Hepatocyte (in vitro differentiated cells): ENCODE measurements at regions not wholly inside any gene's neighbourhood (a gene's known extent, or its start where the extent isn't known, plus 50 kb on each side); places are given as distances from the start of the nearest gene placed in this dataset.

Experiments
- CTCF ChIP-seq: fragments of 200-600 bp; sonication (generic); IDR thresholded peaks from 2 replicates; pipeline ENCODE4 v1.5.1; 2016; ENCODE audit warnings: antibody characterized with exemption, mild to moderate bottlenecking; ENCODE audit not compliant: poor library complexity
- EZH2 ChIP-seq: fragments of 200-600 bp; sonication (generic); IDR thresholded peaks from 2 replicates; pipeline ENCODE4 v1.6.1; 2016; ENCODE audit warnings: antibody characterized with exemption, mild to moderate bottlenecking, borderline replicate concordance
- EZH2phosphoT487 ChIP-seq: fragments of 200-600 bp; sonication (generic); IDR thresholded peaks from one replicate; pipeline ENCODE4 v1.6.1; 2018; ENCODE audit warnings: antibody characterized with exemption, mild to moderate bottlenecking, low read depth, moderate library complexity; ENCODE audit not compliant: unreplicated experiment, severe bottlenecking

- TF ChIP-seq CTCF (no peak), EZH2phosphoT487 (no peak), EZH2 (no peak)
Measured at GRCh38 chr4:68736813-68737212, 66.4 kb upstream of the UGT2B15 start.
